GM19463 (cell line): ENCODE measurements at regions not wholly inside any gene's neighbourhood (a gene's known extent, or its start where the extent isn't known, plus 50 kb on each side); places are given as distances from the start of the nearest gene placed in this dataset.
A peak's percentile ranks its signal among the peaks of the same experiment; 100 is the strongest.
"Not testable (repeated sequence)": the region's sequence is repeated elsewhere in the genome, so short reads cannot be mapped to it uniquely, and the experiment has no call there.

Experiments
- ATAC-seq: cut with Tn5 transposase; IDR thresholded peaks from one replicate; pipeline ENCODE4 v1.9.1; 2021; ENCODE audit warnings: mild to moderate bottlenecking, moderate library complexity; ENCODE audit not compliant: unreplicated experiment

- ATAC-seq, result no peak
Observed at GRCh38 chr6:85986681-85987080, 344.0 kb upstream of the SYNCRIP start.

DNA sequence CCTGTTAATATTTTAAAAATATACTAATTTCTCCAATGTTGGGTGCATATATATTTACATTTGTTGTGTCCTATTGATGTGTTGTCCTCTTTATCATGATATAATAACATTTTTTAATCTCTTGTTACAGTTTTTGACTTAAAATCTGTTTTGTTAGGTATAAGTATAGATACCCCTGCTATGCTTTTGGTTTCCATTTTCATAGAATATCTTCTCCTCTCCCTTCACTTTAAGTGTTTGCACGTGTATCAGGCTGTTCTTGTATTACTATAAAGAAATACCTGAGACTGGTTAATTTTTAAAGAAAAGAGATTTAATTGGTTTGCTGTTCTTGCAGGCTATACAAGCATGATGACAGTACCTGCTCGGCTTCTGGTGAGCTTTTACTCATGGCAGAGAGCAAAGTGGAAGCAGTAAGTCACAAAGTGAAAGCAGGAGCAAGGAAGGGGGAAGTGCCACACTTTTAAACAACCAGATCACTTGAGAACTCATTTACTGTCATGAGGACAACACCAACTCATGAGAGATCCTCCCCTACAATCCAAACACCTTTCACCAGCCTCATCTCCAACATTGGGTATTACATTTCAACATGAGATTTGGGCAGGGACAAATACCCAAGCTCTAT, 340.5 kb upstream of the SYNCRIP start:
- peak; percentile 73 for ATAC-seq

GRCh38 chr6:85977661-85978060, 335.0 kb upstream of the SYNCRIP start:
- no peak for ATAC-seq

DNA sequence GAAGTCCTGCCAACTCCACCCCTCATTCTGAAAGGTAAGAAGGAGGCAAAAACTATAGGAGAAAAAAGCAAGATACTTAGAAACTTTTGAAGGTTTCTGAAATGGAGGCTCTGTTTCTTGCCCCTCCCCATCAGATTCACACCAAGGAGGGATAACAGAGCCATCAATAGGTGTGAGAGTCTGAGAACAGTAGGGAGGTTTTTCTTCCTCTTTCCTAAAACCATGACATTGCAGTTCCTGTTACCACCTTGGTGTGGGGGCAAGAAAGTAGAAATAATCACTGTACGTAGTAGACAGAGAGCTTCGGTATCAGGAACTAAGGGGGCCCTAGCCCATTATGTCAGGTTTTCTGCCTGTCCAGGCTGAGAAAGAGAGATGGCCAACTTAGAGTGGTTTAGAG, 333.3 kb upstream of the SYNCRIP start:
- ATAC-seq, result peak; percentile 87

GRCh38 chr6:85971238-85971637, 328.6 kb upstream of the SYNCRIP start:
- ATAC-seq, result no peak

DNA sequence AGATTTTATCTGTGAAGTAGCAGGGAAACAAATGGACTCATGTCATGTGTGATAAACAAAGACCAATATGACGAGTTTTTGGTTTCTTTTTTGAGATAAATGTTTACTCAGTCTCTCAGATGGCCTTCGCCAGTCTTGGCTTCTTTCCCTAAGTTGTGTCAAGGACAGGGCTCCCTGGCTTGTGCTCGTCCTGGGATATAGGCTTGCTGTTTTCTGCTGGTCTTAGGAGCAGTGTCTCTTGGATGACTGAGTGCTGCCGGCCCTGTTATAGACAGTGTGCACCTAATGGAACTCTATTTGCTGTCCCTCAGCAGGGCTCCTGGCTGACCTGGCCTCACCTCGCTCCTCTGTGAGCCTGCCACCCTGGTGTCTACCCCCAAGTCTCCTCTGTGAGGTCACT, 324.1 kb upstream of the SYNCRIP start:
- no peak for ATAC-seq

DNA sequence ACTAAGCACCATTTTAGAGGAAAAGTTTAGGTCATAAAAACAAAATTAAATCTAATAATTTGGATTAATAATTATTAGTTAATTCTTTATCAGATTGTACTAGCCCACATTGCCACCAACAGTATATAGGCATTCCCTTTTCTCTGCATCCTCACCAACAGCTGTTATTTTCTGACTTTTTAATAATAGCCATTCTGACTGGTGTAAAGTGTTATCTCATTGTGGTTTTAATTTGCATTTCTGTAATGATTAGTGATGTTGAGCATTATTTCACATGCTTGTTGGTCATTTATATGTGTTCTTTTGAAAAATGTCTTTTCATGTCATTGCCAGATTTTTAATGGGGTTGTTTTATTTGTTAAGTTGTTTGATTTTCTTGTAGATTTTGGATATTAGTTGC, 319.1 kb upstream of the SYNCRIP start:
- ATAC-seq, result no peak

DNA sequence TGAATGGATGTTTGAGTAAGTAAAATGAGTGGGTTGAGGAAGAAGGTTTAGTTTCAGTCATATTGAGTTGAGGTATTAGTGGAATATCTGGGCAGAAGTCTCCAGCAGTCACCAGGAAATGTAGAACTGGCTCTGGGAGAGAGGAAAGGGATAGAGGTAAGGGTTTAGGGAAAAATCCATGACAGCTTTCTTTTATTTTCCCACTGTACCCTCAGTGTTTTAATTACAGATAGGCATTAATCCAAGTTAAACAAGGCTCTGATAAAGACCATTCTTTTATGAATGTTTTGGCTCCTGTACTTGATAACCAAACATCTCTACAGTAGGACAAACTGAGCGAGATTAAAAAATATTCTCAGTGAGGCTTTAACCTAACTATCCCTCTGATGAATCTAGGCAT, 318.4 kb upstream of the SYNCRIP start:
- ATAC-seq, result no peak

DNA sequence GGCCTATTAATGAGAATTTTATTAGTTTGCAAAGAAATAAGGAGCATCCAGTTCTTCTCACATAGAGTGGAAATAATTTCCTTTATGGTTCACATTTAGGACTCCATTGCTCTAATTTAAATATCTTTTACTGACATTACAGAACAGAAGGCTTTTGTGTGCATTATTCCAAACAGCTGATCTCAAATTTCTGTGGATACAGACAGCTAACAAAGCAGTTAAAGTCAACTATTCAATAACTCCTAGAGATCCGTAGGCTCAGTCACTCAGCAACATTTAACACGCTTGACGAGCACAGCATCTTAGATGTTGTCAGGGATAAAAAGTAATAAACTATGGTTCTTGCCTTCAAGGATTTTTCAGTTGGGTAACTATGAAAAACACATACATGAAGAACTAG, 305.8 kb upstream of the SYNCRIP start:
- ATAC-seq, result no peak

DNA sequence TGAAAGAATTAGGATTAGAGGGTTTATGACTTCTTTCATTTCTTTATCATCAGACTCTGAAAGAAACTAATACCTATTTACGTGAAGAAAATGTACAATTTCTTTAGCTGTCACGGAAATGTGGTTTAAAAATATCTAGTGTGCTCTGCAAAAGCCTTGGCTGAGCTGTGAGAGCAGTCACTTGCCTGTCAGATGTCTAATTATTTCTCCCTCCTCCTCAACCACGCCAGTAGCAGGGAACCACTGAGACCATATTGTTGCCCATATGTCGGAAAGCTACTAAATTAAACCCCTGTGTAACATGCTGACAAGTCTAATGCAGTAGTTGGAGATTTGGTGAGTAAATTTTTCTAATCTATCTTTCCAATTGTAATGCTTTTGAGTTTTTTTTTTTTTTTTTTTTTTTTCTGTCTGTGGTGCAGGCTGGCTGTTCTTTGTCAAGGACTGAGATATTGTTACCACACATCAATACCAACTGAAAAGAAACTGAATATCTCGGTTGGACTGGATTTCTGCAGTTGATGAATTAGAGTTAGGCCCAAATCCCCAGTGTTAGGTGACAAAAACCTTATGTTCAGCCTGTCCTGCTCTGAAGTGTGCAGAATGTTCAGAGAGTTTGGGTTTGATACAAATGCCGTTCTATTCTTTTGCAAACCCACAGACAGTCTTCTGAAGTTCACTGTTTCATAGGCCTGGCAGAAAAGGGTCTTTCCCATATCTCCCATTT, 302.9 kb upstream of the SYNCRIP start:
- ATAC-seq, result no peak

DNA sequence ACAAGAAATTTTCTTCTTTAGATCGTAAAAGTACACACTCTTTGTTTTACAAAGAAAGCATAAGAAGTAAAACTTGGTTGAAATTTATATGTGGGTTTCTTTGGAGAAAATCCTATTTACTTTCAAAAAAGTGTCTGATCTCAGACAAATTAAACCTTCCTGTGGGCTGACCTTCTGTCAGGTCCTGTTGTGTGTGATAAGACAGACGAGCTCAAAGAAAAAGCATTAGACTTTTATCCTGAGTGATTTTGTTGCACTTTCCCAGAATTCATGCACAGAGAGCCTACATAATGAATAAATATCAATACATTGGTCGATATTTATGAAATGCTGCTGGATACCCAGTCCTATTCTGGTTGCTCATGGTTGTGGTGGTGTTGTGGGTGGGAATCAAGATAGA, 302.1 kb upstream of the SYNCRIP start:
- ATAC-seq, result no peak

GRCh38 chr6:85942844-85943243, 300.2 kb upstream of the SYNCRIP start:
- ATAC-seq, result peak; percentile 70

GRCh38 chr6:85936916-85937315, 294.2 kb upstream of the SYNCRIP start:
- no peak for ATAC-seq

GRCh38 chr6:85923013-85923430, 280.3 kb upstream of the SYNCRIP start:
- peak; percentile 97 for ATAC-seq

DNA sequence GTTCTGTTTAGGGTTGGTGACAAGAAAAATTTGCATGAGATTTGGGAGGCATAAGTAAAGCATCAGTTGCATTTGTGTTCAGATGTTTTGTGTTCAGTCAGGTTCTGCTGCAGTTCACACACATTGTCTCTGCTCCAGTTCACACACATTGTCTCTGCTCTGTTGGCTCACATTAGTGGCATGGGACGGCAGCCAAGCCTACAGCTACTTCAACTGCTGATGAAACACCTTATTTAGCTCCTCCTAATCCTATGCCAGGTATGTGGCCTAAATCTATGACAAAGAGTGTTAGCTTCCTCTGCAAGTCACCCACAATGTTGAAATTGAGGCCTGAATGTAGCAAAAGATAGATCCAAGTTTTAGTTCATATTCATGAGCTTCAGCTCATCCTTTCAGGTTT, 278.1 kb upstream of the SYNCRIP start:
- no peak for ATAC-seq

- no peak for ATAC-seq
Observed at GRCh38 chr6:85917522-85917921, 274.8 kb upstream of the SYNCRIP start.

DNA sequence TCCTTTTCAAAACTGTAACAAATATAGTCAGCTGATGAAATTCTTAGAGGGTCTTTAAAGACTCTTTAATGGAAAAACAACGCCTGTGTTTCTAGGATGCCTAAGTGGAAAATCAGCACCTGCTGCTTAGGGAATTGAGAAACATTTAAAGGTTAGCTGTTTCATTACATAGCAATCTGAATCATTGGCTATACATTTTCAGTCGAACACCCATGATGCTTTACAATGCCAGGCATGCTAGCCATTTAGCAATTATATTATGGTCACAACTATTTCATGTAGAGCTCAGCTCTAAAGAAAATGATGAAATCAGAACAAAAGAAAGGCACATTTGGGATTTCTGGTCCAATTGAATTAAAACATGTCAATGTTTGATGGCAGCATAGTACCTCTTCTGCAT, 270.3 kb upstream of the SYNCRIP start:
- ATAC-seq, result no peak

- no peak for ATAC-seq
Observed at GRCh38 chr6:85912582-85912981, 269.9 kb upstream of the SYNCRIP start.

DNA sequence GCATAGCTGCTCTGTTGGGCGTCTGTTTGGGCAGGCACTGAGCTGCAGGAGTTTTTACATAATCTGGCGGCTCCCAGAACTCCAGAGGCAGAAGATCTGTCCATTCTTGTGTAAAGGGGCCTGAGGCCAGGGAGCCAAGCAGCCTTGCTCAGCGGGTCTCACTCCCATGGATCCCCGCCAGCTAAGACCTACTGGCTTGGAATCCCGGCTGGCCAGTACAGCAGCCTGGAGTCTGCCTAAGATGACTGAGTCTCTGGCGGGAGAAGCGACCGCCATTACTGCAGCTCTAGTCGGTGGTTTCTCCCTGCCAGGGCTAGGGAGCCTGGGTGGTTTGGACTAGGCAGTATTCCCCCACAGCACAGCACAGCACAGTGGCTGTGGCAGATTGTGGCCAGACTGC, 268.4 kb upstream of the SYNCRIP start:
- ATAC-seq, result no peak

DNA sequence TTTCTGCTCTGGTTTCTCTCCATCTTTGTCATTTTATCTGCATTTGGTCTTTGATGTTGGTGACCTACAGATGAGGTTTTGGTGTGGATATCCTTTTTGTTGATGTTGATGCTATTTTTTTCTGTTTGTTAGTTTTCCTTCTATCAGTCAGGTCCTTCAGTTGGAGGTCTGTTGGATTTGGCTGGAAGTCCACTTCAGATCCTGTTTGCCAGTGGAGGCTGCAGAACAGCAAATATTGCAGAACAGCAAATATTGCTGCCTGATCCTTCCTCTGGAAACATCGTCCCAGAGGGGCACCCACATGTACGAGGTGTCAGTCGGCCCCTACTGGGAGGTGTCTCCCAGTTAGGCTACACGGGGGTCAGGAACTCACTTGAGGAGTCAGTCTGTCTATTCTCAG, 265.4 kb upstream of the SYNCRIP start:
- ATAC-seq, result not testable (repeated sequence)

- no peak for ATAC-seq
Observed at GRCh38 chr6:85892346-85892745, 249.7 kb upstream of the SYNCRIP start.

DNA sequence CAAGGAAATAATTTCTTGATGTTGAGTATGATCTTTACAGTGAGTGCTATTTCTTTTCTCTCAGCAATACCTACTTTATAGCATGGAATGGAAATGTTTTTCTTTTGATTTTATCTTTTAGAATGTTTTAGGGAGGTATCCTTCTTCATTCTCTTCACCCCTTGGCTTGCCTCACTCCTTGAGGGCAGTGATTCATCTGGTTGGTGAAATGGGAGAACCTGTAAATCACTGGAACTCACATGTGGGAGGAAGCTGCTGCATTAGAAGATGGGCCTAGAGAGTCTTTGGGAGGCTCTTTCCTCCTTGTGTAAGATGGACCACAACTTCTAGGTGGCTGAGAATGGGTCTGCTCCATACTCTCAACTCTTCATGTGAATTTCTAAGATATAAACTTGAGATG, 244.8 kb upstream of the SYNCRIP start:
- ATAC-seq, result no peak

DNA sequence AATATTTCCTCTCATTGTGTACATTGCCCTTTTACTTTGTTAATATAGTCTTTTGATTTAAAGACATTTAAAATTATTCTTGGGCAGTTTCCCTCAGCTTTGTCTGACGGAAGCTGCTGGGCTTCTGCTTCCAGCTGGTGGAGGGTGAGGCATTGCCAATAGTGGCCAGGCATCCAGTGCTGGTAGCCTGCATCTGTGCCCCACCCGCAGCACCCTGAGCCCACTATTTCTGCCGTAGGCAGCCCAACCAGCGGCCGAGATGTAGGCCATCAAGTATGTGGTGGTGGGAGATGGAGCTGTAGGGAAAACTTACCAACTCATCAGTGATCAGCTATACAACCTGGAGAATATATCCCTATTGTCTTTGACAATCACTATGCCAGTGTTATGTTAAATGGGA, 226.0 kb upstream of the SYNCRIP start:
- ATAC-seq, result no peak
